ENCODE measurements at regions not wholly inside any gene's neighbourhood (a gene's known extent, or its start where the extent isn't known, plus 50 kb on each side); places are given as distances from the start of the nearest gene placed in this dataset.

DNA sequence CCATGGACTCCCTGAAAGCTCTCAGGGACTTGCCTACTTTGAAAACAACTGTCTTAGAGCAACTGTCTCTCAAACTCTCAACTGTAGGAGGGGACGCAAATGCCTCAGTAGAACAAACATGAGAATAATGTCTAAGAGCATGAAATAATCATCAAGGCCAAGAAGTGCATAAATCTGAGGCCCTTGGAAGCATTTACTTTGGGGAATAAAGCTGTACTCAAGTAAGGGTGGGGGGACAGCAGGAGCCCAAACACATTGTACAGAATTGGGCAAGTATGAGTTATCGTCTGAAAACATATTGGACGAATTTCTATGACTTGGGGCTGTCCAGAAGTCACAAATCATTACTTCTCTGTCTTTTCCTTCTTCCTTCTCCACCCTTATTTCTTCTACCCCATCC is 96.3 kb upstream of the HMHB1 start:
- no peaks in the 10 kb centered on the region for H3K36me3 ChIP-seq (ENCODE audit: control insufficient read depth in 4 of 4, insufficient read depth in 4 of 4, low read length in 3 of 4)
- CTCF ChIA-PET = interaction anchor here (1.3 kb wide), 1 partner anchor 15 kb away, joined by 3 read pairs; no protein-coding TSS in a partner anchor

DNA sequence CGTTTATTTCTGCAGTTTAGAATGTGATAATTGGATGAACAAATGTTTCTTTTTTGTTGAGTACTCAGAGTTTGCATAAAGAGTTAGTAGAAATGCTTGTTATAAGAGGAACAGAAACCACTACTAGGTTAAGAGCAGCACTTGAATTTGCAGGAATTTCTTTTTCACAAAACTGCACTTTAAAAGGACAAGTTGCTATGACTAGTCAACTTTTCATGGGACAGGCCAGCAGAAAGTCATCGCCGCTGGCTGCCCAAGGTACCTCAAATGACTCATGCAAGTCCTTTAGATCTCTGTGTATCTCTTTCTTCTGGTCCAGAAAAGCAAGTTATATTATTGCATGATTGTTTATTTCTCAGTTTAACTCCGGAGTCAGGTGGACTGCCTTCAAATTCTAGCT is 97.3 kb upstream of the HMHB1 start:
- no peak overlapping the region for H3K4me3 ChIP-seq (ENCODE audit: control insufficient read depth in 1 of 7, extremely low read depth in 1 of 7, insufficient read depth in 4 of 7, low read depth in 2 of 7, low read length in 6 of 7)
- WGBS (ENCODE audit: insufficient coverage) = 100% methylated on average over 2 of the region's 4 CpGs
- no peaks in the 10 kb centered on the region for H3K9me3 ChIP-seq (ENCODE audit: control extremely low read depth in 1 of 5, control insufficient read depth in 4 of 5, insufficient read depth in 2 of 5, low read depth in 1 of 5, low read length in 4 of 5)
- peaks cover 0 to 13% (median 7%) of the 10 kb centered on the region in 4 experiments for H3K4me1 ChIP-seq (ENCODE audit: control extremely low read depth in 1 of 4, control insufficient read depth in 4 of 4, insufficient read depth in 4 of 4, low read length in 3 of 4)
- no peaks in the 10 kb centered on the region for H3K27me3 ChIP-seq (replicated peaks in 2 of 5; ENCODE audit: control insufficient read depth in 4 of 5, insufficient read depth in 5 of 5, low read length in 4 of 5)
- H3K36me3 ChIP-seq (ENCODE audit: control insufficient read depth in 4 of 4, insufficient read depth in 4 of 4, low read length in 3 of 4) = no peaks in the 10 kb centered on the region
- no peak for DNase-seq
- no peak overlapping the region for H3K27ac ChIP-seq (ENCODE audit: insufficient read depth in 1 of 2, low read depth in 1 of 2, low read length in 2 of 2, poor library complexity in 1 of 2, severe bottlenecking in 2 of 2)
- CTCF ChIA-PET = no interaction called here
- POLR2A ChIA-PET = no interaction called here

More for the DNA sequence above, 96.3 kb upstream of the HMHB1 start:
- POLR2A ChIA-PET = no interaction called here
- Histone ChIP-seq H3K4me1 (ENCODE audit: control extremely low read depth in 1 of 4, control insufficient read depth in 4 of 4, insufficient read depth in 4 of 4, low read length in 3 of 4) (peaks cover 0 to 13% (median 7%) of the 10 kb centered on the region in 4 experiments), H3K9me3 (ENCODE audit: control extremely low read depth in 1 of 5, control insufficient read depth in 4 of 5, insufficient read depth in 2 of 5, low read depth in 1 of 5, low read length in 4 of 5) (no peaks in the 10 kb centered on the region), H3K27ac (ENCODE audit: insufficient read depth in 1 of 2, low read depth in 1 of 2, low read length in 2 of 2, poor library complexity in 1 of 2, severe bottlenecking in 2 of 2) (no peak overlapping the region), H3K27me3 (replicated peaks in 2 of 5; ENCODE audit: control insufficient read depth in 4 of 5, insufficient read depth in 5 of 5, low read length in 4 of 5) (no peaks in the 10 kb centered on the region), H3K4me3 (ENCODE audit: control insufficient read depth in 1 of 7, extremely low read depth in 1 of 7, insufficient read depth in 4 of 7, low read depth in 2 of 7, low read length in 6 of 7) (no peak overlapping the region)
- DNase-seq = no peak
- 83% methylated on average over 1 of the region's 3 CpGs for WGBS (ENCODE audit: insufficient coverage)

DNA sequence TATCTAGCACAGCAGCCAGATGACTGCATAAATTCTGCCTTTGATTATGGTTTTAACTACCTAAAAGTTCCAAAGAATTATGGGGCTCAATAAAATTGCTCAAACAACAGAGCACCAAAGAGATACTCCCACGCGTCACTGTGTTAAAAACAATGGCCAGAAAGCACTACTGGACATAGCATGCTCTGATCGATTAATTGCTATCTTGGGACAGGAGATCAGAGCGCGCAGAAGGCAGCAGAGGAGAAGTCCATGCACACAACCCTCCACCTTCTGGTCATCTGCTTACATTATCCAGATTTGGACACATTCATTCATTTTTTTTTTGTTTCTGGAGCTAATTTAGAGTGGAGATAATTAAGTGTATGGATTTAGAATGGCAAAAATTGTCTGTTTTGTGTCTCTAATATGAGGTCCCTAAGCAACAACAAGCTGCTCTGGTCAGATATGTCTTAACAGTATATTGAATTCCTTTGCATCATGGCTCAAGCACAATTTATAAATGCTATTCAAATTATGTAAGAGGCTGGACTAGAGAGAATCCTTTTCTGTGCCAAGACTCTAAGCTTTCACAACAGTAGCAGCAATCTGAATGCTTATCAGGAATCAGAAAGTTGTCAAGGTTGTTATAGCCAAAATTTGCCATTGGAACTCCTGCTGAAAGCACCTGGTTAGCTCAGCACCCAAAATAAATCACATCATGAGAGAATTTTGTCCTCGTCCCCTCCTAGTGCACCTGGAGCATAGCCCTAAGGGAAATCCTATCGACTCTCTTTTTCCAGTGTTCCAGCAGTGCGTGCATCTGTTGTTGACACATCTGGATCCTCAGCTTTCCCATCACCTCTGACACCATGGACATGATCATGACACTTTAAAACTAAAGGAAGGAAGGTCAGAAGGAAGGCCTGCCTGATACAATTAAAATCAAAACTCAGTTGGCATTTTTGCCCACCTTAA is 98.6 kb upstream of the HMHB1 start:
- no peak for DNase-seq
- 74% methylated on average over 5 of the region's 8 CpGs for WGBS (ENCODE audit: insufficient coverage)
- no peak overlapping the region for H3K27ac ChIP-seq (ENCODE audit: insufficient read depth in 1 of 2, low read depth in 1 of 2, low read length in 2 of 2, poor library complexity in 1 of 2, severe bottlenecking in 2 of 2)
- CTCF ChIA-PET = no interaction called here
- H3K9me3 ChIP-seq (ENCODE audit: control extremely low read depth in 1 of 5, control insufficient read depth in 4 of 5, insufficient read depth in 2 of 5, low read depth in 1 of 5, low read length in 4 of 5) = no peaks in the 10 kb centered on the region
- H3K36me3 ChIP-seq (ENCODE audit: control insufficient read depth in 4 of 4, insufficient read depth in 4 of 4, low read length in 3 of 4) = no peaks in the 10 kb centered on the region
- POLR2A ChIA-PET = no interaction called here
- H3K27me3 ChIP-seq (replicated peaks in 2 of 5; ENCODE audit: control insufficient read depth in 4 of 5, insufficient read depth in 5 of 5, low read length in 4 of 5) = no peaks in the 10 kb centered on the region
- no peak overlapping the region for H3K4me3 ChIP-seq (ENCODE audit: control insufficient read depth in 1 of 7, extremely low read depth in 1 of 7, insufficient read depth in 4 of 7, low read depth in 2 of 7, low read length in 6 of 7)
- peaks cover 0 to 13% (median 7%) of the 10 kb centered on the region in 4 experiments for H3K4me1 ChIP-seq (ENCODE audit: control extremely low read depth in 1 of 4, control insufficient read depth in 4 of 4, insufficient read depth in 4 of 4, low read length in 3 of 4)

DNA sequence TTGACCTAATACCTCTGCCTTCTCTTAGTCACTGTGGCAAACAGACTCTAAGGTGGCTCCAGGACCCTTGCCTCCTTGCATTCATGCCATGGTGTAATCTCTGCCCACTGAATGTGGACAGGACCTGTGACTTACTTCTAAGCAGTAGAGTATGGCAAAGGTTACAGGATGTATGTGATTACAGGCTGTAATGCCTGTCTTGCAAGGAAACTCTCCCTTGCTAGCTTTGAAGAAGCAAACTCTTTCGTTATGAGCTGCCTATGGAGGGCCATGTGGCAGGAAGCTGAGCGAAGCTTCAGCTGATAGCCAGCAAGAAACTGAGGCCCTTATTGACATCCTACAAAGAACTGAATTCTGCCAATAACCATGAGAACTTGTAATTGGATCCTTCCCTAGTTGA is 103.3 kb upstream of the HMHB1 start:
- DNase-seq = no peak
- Histone ChIP-seq H3K36me3 (ENCODE audit: control insufficient read depth in 4 of 4, insufficient read depth in 4 of 4, low read length in 3 of 4) (no peaks in the 10 kb centered on the region), H3K4me1 (ENCODE audit: control extremely low read depth in 1 of 4, control insufficient read depth in 4 of 4, insufficient read depth in 4 of 4, low read length in 3 of 4) (no peaks in the 10 kb centered on the region), H3K4me3 (ENCODE audit: control insufficient read depth in 1 of 7, extremely low read depth in 1 of 7, insufficient read depth in 4 of 7, low read depth in 2 of 7, low read length in 6 of 7) (no peak overlapping the region), H3K27ac (ENCODE audit: insufficient read depth in 1 of 2, low read depth in 1 of 2, low read length in 2 of 2, poor library complexity in 1 of 2, severe bottlenecking in 2 of 2) (no peak overlapping the region), H3K9me3 (ENCODE audit: control extremely low read depth in 1 of 5, control insufficient read depth in 4 of 5, insufficient read depth in 2 of 5, low read depth in 1 of 5, low read length in 4 of 5) (no peaks in the 10 kb centered on the region), H3K27me3 (replicated peaks in 2 of 5; ENCODE audit: control insufficient read depth in 4 of 5, insufficient read depth in 5 of 5, low read length in 4 of 5) (no peaks in the 10 kb centered on the region)
- ChIA-PET CTCF (interaction anchor here (1.5 kb wide), 1 partner anchor 20 kb away, joined by 3 read pairs; no protein-coding TSS in a partner anchor), POLR2A (no interaction called here)
- 100% methylated on average over 1 of the region's 2 CpGs for WGBS (ENCODE audit: insufficient coverage)

GRCh38 chr5:143707806-143708205 is 104.2 kb upstream of the HMHB1 start:
- Histone ChIP-seq H3K27me3 (replicated peaks in 2 of 5; ENCODE audit: control insufficient read depth in 4 of 5, insufficient read depth in 5 of 5, low read length in 4 of 5) (no peaks in the 10 kb centered on the region), H3K4me1 (ENCODE audit: control extremely low read depth in 1 of 4, control insufficient read depth in 4 of 4, insufficient read depth in 4 of 4, low read length in 3 of 4) (no peaks in the 10 kb centered on the region), H3K9me3 (ENCODE audit: control extremely low read depth in 1 of 5, control insufficient read depth in 4 of 5, insufficient read depth in 2 of 5, low read depth in 1 of 5, low read length in 4 of 5) (no peaks in the 10 kb centered on the region), H3K4me3 (ENCODE audit: control insufficient read depth in 1 of 7, extremely low read depth in 1 of 7, insufficient read depth in 4 of 7, low read depth in 2 of 7, low read length in 6 of 7) (no peak overlapping the region), H3K27ac (ENCODE audit: insufficient read depth in 1 of 2, low read depth in 1 of 2, low read length in 2 of 2, poor library complexity in 1 of 2, severe bottlenecking in 2 of 2) (no peak overlapping the region), H3K36me3 (ENCODE audit: control insufficient read depth in 4 of 4, insufficient read depth in 4 of 4, low read length in 3 of 4) (no peaks in the 10 kb centered on the region)
- WGBS (ENCODE audit: insufficient coverage) = no CpG with 5 or more reads among the region's 1 CpG
- POLR2A ChIA-PET = no interaction called here
- no peak for DNase-seq
- CTCF ChIA-PET = interaction anchor here (1.5 kb wide), 1 partner anchor 21 kb away, joined by 3 read pairs; no protein-coding TSS in a partner anchor

DNA sequence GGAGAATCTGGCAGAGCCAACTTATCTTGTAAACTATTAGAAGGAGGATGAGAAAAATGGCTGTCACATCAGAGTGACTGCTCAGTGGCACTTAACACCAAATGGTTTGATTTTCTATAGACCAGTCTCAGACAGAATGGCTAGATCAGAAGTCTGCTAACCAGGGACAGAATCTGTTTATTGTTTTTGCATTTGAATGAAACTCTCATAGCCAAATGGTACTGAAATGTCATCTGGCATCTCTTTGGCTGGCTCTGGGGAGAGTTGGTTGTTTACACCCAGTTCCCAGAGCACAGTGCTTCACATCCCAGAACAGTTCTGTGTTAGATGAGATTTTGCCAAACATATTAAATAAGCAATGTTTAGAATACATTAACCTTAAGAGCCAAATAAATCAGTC is 106.6 kb upstream of the HMHB1 start:
- H3K9me3 ChIP-seq (ENCODE audit: control extremely low read depth in 1 of 5, control insufficient read depth in 4 of 5, insufficient read depth in 2 of 5, low read depth in 1 of 5, low read length in 4 of 5) = no peaks in the 10 kb centered on the region
- H3K27ac ChIP-seq (ENCODE audit: insufficient read depth in 1 of 2, low read depth in 1 of 2, low read length in 2 of 2, poor library complexity in 1 of 2, severe bottlenecking in 2 of 2) = no peak overlapping the region
- H3K27me3 ChIP-seq (replicated peaks in 2 of 5; ENCODE audit: control insufficient read depth in 4 of 5, insufficient read depth in 5 of 5, low read length in 4 of 5) = no peaks in the 10 kb centered on the region
- no peaks in the 10 kb centered on the region for H3K36me3 ChIP-seq (ENCODE audit: control insufficient read depth in 4 of 4, insufficient read depth in 4 of 4, low read length in 3 of 4)
- CTCF ChIA-PET = no interaction called here
- H3K4me1 ChIP-seq (ENCODE audit: control extremely low read depth in 1 of 4, control insufficient read depth in 4 of 4, insufficient read depth in 4 of 4, low read length in 3 of 4) = no peaks in the 10 kb centered on the region
- H3K4me3 ChIP-seq (ENCODE audit: control insufficient read depth in 1 of 7, extremely low read depth in 1 of 7, insufficient read depth in 4 of 7, low read depth in 2 of 7, low read length in 6 of 7) = no peak overlapping the region
- POLR2A ChIA-PET = no interaction called here
- no peak for DNase-seq

GRCh38 chr5:143703659-143704058 is 108.3 kb upstream of the HMHB1 start:
- Histone ChIP-seq H3K9me3 (ENCODE audit: control extremely low read depth in 1 of 5, control insufficient read depth in 4 of 5, insufficient read depth in 2 of 5, low read depth in 1 of 5, low read length in 4 of 5) (no peaks in the 10 kb centered on the region), H3K36me3 (ENCODE audit: control insufficient read depth in 4 of 4, insufficient read depth in 4 of 4, low read length in 3 of 4) (no peaks in the 10 kb centered on the region), H3K4me3 (ENCODE audit: control insufficient read depth in 1 of 7, extremely low read depth in 1 of 7, insufficient read depth in 4 of 7, low read depth in 2 of 7, low read length in 6 of 7) (no peak overlapping the region), H3K4me1 (ENCODE audit: control extremely low read depth in 1 of 4, control insufficient read depth in 4 of 4, insufficient read depth in 4 of 4, low read length in 3 of 4) (no peaks in the 10 kb centered on the region), H3K27me3 (replicated peaks in 2 of 5; ENCODE audit: control insufficient read depth in 4 of 5, insufficient read depth in 5 of 5, low read length in 4 of 5) (no peaks in the 10 kb centered on the region), H3K27ac (ENCODE audit: insufficient read depth in 1 of 2, low read depth in 1 of 2, low read length in 2 of 2, poor library complexity in 1 of 2, severe bottlenecking in 2 of 2) (no peak overlapping the region)
- POLR2A ChIA-PET = no interaction called here
- WGBS (ENCODE audit: insufficient coverage) = no CpG with 5 or more reads among the region's 5 CpGs
- CTCF ChIA-PET = no interaction called here
- no peak for DNase-seq

Measured in common myeloid progenitor, CD34-positive (primary cell).